ENCODE measurements at regions not wholly inside any gene's neighbourhood (a gene's known extent, or its start where the extent isn't known, plus 50 kb on each side); places are given as distances from the start of the nearest gene placed in this dataset.

DNA sequence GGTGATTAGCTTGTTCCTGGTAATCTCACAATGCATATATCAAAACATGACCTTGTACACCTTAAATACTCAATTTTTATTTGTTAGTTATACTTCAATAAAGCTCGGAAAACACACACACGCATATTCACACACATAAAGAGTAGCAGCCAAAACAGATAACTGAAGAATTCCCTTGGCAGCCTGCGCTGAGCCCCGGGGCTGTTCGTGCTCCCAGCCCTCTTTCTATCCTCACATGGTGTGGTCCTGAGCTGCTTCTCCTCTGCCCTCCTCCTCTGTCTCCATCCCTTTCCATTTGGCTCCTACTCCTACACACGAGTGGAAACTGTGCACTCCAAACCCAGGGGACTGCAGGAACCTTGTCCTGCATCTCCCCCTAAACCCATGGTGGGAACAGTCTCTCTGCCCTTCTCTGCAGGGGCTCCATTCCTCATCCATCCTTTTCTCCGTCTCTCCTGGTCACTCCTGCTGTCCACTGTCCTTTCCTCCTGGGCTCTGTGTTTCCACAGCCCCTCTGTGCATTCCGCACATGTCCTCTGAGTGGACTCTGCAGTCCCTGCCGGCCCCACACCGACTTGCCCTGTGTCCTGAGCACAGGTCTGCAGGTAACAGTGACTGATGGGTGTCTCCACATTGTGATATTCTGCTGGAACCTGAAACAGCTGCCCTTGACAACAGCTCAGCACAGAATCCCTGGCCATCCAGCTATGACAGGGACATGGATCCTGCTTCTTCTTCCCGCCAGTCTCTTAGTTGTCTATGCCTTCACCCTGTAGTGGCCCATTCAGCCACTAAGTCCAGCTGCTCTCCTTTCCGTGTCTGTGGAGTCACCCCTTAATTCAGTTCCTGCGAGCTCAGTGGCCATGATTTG lies 216.8 kb upstream of the ZNF32 start:
- TF ChIP-seq, protein P1, sequence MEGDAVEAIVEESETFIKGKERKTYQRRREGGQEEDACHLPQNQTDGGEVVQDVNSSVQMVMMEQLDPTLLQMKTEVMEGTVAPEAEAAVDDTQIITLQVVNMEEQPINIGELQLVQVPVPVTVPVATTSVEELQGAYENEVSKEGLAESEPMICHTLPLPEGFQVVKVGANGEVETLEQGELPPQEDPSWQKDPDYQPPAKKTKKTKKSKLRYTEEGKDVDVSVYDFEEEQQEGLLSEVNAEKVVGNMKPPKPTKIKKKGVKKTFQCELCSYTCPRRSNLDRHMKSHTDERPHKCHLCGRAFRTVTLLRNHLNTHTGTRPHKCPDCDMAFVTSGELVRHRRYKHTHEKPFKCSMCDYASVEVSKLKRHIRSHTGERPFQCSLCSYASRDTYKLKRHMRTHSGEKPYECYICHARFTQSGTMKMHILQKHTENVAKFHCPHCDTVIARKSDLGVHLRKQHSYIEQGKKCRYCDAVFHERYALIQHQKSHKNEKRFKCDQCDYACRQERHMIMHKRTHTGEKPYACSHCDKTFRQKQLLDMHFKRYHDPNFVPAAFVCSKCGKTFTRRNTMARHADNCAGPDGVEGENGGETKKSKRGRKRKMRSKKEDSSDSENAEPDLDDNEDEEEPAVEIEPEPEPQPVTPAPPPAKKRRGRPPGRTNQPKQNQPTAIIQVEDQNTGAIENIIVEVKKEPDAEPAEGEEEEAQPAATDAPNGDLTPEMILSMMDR (IDR thresholded peaks at IDR 0.05; ENCODE audit: low read depth, low read length): no peak
- no peak for TF ChIP-seq EZH2phosphoT487 (IDR thresholded peaks at IDR 0.05; ENCODE audit: low read depth)
